ENCODE measurements at regions not wholly inside any gene's neighbourhood (a gene's known extent, or its start where the extent isn't known, plus 50 kb on each side); places are given as distances from the start of the nearest gene placed in this dataset.
A peak's percentile ranks its signal among the peaks of the same experiment; 100 is the strongest.

GRCh38 chr7:17206349-17206905, 92.0 kb upstream of the AHR start:
- H3K9me3 ChIP-seq (ENCODE audit: low read length), result no peaks in the 10 kb centered on the region
- no peak overlapping the region for H3K4me3 ChIP-seq (replicated peaks in 1 of 3; ENCODE audit: insufficient read depth in 1 of 3, low read depth in 2 of 3, low read length in 3 of 3)
- in situ Hi-C loops (cut with HindIII; ENCODE audit: extremely low pct_ligation_motif_present, low pct_unique_long_range_greater_than_20kb), result no loop called here
- H3K9ac ChIP-seq (ENCODE audit: insufficient read depth, low read depth, low read length), result peak overlapping the region; percentile 38; the same call in 1 of the 2 replicates
- peak; percentile 98 for DNase-seq (ENCODE audit: low spot score)
- POLR2A ChIA-PET, result interaction anchor here (0.9 to 1.0 kb wide), 3 partner anchors 76 to 217 kb away, joined by 3 read pairs; partner anchors contain the start of gene AHR
- no TSS peak for BruUV-seq (replicated peaks)
- H4K20me1 ChIP-seq (ENCODE audit: insufficient read depth, low read length), result no peaks in the 10 kb centered on the region
- no peaks in the 10 kb centered on the region for H3K27me3 ChIP-seq (ENCODE audit: control insufficient read depth in 1 of 2, insufficient read depth in 2 of 2, low read length in 2 of 2)
- no peaks in the 10 kb centered on the region for H3K36me3 ChIP-seq (replicated peaks in 1 of 2; ENCODE audit: control insufficient read depth in 1 of 2, insufficient read depth in 2 of 2, low read length in 2 of 2)
- H3K79me2 ChIP-seq (ENCODE audit: insufficient read depth, low read length), result no peaks in the 10 kb centered on the region
- 0% methylated on average over 3 of the region's 3 CpGs for WGBS (ENCODE audit: low lambda C conversion rate)
- intact Hi-C loops (cut with micrococcal nuclease; ENCODE audit: unreplicated experiment), result loop anchor here (1.0 to 2.0 kb wide), 10 partner anchors 21 to 280 kb away; partner anchors contain the start of gene AHR
- no peak overlapping the region for H2AFZ ChIP-seq (ENCODE audit: low read length)
- peak; percentile 97 for ATAC-seq
- H3K27ac ChIP-seq (ENCODE audit: extremely low read length, insufficient read depth, low read length), result peak overlapping the region; percentile 76
- H3K4me1 ChIP-seq (ENCODE audit: insufficient read depth, low read length), result peaks cover 40% of the 10 kb centered on the region
- CTCF ChIA-PET (ENCODE audit: low intra/inter-chr PET ratio, low total read pairs), result no interaction called here
- peak overlapping the region; percentile 43 for H3K4me2 ChIP-seq (ENCODE audit: low read depth, low read length)
- FAIRE-seq, result peak; percentile 85
- TF ChIP-seq IKZF5 (CRISPR knock-in tag; IDR thresholded peaks at IDR 0.05) (peak; percentile 65; the same call in 1 of the 2 replicates), KLF15 (CRISPR knock-in tag; IDR thresholded peaks at IDR 0.05; ENCODE audit: borderline replicate concordance) (no peak), HIC2 (CRISPR knock-in tag; IDR thresholded peaks at IDR 0.05; ENCODE audit: low read depth) (0 out of 2 replicates have a peak, but pooled peaks have one; percentile 24), RNF2 (conservative IDR thresholded peaks at IDR 0.05; ENCODE audit: low read depth) (no peak), FOSL2 (CRISPR knock-in tag; IDR thresholded peaks at IDR 0.05) (peak; percentile 87), PLSCR1 (CRISPR knock-in tag; IDR thresholded peaks at IDR 0.05; ENCODE audit: borderline replicate concordance) (no peak), CERS6 (CRISPR knock-in tag; IDR thresholded peaks at IDR 0.05) (no peak), MEIS2 (CRISPR knock-in tag; IDR thresholded peaks at IDR 0.05) (0 out of 2 replicates have a peak, but pooled peaks have one; percentile 22), SNAPC2 (CRISPR knock-in tag; IDR thresholded peaks at IDR 0.05) (0 out of 2 replicates have a peak, but pooled peaks have one; percentile 15), ZNF775 (CRISPR knock-in tag; IDR thresholded peaks at IDR 0.05; ENCODE audit: borderline replicate concordance) (peak; percentile 61), MAX (IDR thresholded peaks at IDR 0.05) (peak; percentile 43; the same call in 1 of the 2 replicates), ZNF512 (CRISPR knock-in tag; IDR thresholded peaks at IDR 0.05) (no peak), RAD21 (CRISPR knock-in tag; IDR thresholded peaks at IDR 0.05) (no peak), ZBTB21 (CRISPR knock-in tag; IDR thresholded peaks at IDR 0.05) (peak; percentile 91)

All from HepG2 (cell line).